Stimulated activated CD4-positive, alpha-beta T cell treated with anti-CD3 and anti-CD28 coated beads, Interleukin-2, amount 100 ng/mL, for 24 hours (primary cell): ENCODE measurements at regions not wholly inside any gene's neighbourhood (a gene's known extent, or its start where the extent isn't known, plus 50 kb on each side); places are given as distances from the start of the nearest gene placed in this dataset.
"Not testable (repeated sequence)": the region's sequence is repeated elsewhere in the genome, so short reads cannot be mapped to it uniquely, and the experiment has no call there.

Source experiments
- DNase-seq, 2 donors: peaks; one replicate each; pipeline ENCODE4 v3.0.0-alpha.2; 2020

DNA sequence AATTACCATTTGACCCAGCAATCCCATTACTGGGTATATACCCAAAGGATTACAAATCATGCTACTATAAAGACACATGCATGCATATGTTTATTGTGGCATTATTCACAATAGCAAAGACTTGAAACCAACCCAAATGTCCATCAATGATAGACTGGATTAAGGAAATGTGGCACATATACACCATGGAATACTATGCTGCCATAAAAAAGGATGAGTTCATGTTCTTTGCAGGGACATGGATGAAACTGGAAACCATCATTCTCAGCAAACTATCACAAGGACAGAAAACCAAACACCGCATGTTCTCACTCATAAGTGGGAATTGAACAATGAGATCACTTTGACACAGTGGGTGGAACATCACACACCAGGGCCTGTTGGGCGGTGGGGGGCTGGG lies 83.9 kb upstream of the MAP3K1 start:
- not testable (repeated sequence) for DNase-seq

DNA sequence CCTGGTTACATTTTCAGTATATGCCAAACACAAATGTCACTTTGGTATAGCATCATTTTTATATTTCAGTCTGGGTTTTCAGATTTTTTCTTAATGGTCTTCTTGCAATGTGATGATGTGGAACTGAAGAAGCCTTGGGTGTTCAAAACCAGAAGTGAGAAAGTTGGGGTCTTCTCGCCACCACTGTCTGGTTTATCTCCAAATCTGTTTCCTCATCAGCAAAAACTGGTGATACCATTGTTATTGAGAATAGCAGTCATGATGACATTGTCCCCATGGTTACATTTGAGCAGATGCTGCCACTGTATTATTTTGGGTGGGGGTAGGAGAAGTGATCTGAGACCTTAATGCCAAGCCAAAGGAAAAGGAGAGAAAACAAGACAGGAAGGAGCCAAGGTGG lies 85.9 kb upstream of the MAP3K1 start:
- no peak for DNase-seq

DNA sequence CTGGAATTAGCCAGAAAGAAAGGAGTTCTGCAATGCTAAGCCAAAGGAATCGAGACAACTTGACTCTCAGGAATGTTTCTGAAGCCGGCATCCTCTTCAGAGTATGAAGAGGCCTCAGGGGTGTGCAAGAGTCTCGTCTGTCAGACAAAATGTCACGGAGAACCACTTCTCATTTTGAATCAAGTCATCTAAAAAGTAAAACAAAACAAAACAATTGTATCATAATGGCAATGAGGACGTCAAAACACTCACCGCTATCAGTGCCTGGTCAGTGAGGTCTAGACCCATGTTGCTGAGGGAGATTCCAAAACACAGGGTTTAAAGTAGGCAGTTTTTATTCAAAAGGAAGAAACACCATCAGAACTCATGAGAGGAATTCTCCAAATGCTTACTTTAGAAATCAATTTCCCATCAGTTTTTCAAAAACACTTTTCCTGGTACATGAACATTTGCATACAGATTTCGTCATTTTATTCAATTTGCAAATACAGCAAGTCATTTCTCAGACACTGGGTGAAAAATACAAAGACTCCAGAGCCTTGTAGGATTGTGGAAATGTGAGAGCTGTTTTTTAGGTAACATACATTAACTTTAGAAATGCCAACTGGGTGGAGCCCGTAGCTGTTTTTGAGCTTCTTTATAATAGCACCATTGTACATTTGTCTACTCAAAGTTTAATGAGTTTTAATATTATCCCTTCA lies 89.5 kb upstream of the MAP3K1 start:
- no peak for DNase-seq

DNA sequence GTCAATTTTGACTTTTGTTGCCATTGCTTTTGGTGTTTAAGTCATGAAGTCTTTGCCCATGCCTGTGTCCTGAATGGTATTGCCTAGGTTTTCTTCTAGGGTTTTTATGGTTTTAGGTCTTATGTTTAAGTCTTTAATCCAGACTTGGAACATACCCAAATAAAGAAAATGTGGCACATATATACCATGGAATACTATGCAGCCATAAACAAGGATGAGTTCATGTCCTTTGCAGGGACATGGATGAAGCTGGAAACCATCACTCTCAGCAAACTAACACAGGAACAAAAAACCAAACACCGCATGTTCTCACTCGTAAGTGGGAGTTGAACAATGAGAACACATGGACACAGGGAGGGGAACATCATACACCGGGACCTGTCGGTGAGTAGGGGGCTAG lies 90.5 kb upstream of the MAP3K1 start:
- DNase-seq = not testable (repeated sequence)

DNA sequence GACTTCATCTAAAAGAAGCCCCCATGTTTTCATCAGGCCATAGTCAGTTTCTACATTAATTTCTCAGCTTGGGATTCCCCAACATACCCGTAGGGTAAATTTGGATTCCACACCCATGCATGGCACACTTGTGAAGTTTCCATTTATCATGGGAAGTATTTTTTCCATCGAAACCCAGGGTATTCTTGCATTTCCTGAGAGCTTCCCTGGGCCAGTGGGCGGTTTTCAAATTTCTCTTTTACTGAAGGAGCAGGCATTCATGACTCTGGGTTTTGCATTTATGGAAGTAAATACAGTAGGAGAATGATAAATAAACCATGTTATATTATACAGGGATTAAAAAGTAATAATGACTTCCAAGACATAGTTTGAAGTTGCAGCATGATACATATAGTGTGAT lies 93.0 kb upstream of the MAP3K1 start:
- no peak for DNase-seq

DNA sequence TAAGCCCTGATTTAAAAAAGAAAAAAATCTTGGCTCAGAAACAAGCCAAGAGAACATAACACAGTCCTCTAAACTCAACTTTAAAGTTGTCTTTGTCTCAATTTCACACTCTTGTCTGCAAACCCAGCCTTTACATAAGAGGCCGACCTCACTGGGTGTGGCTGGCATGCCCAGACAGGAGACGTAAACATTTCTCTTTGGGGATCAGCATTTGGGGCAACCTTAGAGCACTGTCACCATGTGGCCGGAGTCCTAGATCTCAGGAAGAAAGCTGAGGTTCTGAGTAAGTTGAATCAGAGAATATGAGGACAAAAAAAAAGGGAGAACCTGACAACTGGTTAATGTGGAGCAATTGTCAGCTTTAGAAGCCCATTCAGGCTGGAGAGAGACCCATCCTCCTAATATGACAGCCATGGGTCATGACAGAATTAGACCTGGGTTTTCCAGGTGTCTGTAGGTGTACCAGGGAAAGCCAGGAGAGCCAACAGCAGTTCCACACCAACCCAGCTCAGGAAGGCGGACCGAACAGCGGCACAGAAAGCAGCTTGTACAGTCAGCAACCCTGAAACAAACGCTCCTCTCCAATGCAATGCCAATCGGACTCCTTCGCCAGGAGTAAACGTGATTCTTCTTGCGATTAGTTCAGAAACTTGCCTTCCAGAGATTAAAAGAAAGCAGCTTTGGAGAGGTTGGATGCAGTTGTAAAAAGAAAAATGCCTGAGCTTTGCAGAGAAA lies 97.9 kb upstream of the MAP3K1 start:
- no peak for DNase-seq

DNA sequence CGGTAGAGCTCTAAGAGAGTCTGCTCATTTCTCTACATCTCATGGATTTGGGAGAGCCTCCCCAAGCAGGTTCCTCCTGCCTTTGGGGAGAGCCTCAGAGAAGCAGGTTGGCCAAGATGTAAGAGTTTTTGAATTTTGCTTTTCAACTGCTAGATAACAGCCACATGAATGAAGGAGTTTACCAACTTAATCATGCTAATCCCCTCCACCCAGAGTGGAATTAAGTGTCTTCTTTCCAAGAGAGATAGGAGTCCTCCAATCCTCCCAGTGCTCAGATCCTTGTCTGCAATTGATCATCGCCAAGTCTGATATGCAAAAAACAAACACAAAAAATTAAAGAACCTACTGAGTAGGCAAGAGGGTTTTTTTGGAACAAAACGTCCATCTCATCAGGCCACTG lies 99.4 kb upstream of the MAP3K1 start:
- no peak for DNase-seq

DNA sequence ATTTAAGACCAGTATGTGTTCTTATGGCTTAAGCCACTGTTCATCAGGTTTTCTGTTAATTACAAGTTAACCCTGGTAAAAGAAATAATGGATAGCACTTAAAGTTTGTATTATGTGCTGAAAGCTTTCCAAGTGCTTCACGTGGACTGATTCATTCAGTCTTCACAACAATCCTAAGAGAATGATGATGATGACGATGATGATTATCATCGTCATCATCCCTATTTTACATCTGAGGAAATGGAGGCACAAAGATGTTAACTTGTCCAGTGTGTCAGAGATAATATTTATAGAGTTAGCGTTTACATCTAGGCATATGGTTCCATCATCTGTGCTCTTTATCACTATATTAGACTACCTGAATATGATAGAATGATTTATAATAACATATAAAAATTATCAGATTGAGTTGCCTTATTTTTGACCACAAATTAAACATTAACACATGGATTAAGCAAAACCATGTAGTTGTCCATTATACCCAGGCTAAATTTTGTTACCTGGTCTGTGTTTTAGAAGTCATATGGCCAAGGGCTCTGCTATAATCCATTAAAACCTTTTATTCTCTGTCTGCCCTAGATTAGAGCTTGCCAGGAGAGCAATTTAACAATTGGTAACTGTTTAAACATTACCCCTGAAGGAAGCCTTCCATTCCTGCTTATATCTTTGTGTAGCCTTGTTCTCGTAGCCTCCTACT lies 102.3 kb upstream of the MAP3K1 start:
- no peak for DNase-seq

DNA sequence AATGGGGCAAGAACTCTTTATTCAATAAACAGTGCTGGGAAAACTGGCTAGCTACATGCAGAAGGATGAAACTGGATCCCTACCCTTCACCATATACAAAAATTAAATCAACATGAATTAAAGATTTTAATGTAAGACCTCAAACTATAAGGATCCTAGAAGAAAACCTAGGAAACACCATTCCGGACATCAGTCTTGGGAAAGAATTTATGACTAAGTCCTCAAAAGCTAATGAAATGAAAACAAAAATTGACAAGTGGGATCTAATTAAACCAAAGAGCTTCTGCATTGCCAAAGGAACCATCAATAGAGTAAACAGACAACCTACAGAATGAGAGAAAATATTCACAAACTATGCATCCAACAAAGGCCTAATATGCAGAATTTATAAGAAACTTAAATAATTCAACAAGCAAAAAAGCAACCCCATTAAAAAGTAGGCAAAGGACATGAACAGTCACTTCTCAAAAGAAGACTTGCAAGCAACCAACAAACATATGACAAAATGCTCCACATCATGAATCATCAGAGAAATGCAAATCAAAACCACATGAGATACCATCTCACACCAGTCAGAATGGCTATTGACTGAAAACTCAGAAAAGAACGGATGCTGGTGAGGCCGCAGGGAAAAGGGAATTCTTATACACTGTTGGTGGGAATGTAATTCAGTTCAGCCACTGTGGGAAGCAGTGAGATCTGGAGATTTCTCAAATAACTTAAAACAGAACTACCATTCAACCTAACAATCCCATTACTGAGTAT lies 104.3 kb upstream of the MAP3K1 start:
- DNase-seq = no peak

DNA sequence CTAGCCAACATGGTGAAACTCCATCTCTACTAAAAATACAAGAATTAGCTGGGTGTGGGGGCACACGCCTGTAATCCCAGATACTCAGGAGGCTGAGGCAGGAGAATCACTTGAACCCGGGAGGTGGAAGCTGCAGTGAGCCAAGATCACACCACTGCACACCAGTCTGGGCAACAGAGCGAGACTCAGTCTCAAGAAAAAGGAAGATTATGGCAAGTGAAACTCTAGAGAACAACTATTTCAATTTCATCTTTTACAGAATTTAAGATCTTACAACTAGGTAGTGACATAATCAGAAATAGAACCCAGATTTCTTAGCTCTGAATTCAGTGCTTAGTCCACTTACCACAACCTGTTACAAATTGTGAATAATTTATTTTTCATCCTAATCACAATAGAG lies 108.8 kb upstream of the MAP3K1 start:
- DNase-seq = no peak

DNA sequence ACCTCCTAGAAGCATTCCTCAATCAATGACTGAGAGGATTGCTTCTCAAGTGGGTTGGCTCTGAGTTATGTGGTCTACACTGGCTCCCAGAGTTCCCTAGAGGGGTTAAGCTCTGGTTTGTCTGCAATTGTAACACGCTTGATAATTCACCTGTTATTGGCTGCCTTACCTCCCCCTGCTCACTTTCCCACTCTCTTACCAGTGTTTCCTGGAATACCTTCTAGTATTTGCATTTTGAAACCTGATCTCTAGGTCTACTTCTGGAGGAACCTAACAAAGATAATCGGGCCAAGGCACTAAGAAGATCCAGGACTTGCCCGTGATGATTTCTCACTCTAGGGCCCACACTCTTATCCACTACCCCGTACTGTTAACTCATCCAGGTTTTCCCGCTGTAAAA lies 110.1 kb upstream of the MAP3K1 start:
- DNase-seq = no peak

DNA sequence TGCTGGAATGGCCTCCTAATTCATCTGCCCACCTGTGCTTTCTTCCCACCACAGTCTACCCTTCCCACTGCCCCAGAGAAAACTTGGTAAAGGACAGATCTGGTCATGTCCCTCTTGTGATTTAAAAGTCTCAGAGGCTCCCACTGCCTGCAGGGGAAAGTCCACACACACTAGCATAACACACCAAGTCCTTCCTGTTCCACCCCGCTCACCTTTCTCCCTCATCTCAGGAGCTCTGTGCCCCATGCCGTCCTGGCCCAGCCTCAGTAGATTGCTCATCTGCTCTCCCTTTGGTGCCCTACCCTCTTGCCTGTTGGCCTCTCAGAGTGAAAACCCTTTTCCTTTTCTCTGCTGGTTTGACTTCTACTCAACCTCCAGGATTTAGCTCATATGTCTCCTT lies 111.4 kb upstream of the MAP3K1 start:
- DNase-seq = no peak

DNA sequence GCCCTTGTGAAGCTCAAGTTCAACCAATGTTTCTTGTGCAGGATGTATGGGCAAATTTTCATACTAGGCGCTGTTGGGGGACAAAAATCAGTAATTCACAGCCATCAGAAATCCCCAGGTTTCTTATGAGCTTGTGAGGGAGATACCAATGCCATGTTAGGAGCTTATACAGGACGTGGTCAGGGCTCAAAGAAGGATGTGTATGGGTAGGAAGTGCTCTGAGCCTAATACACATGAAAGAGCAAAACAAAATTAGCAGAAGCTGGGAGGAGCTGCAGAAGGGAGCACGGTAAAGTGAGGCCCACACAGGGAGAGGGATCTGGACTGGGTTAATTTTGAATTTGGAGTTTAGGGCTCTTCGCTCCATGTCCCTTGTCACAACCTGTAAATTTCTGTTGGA lies 114.6 kb upstream of the MAP3K1 start:
- DNase-seq = no peak

DNA sequence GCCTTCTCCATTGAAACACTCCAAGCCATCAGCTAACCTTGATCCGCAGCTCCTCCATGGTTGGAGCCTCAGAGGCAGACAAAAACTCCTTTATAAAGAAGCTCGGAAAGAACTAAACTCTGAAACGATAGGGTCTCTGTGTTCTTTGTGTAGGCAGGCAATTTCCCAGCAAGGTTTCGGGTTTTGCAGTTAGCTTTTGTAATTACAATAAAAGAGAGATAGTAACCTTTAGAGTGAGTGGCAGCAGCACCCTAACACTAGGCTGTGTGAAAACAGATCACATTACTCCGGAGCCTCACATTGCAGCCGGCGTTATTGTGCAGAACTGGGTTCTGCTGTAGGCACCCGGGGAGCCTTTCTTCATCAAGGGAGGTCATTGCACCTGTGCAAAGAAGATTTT lies 115.8 kb upstream of the MAP3K1 start:
- DNase-seq = no peak

DNA sequence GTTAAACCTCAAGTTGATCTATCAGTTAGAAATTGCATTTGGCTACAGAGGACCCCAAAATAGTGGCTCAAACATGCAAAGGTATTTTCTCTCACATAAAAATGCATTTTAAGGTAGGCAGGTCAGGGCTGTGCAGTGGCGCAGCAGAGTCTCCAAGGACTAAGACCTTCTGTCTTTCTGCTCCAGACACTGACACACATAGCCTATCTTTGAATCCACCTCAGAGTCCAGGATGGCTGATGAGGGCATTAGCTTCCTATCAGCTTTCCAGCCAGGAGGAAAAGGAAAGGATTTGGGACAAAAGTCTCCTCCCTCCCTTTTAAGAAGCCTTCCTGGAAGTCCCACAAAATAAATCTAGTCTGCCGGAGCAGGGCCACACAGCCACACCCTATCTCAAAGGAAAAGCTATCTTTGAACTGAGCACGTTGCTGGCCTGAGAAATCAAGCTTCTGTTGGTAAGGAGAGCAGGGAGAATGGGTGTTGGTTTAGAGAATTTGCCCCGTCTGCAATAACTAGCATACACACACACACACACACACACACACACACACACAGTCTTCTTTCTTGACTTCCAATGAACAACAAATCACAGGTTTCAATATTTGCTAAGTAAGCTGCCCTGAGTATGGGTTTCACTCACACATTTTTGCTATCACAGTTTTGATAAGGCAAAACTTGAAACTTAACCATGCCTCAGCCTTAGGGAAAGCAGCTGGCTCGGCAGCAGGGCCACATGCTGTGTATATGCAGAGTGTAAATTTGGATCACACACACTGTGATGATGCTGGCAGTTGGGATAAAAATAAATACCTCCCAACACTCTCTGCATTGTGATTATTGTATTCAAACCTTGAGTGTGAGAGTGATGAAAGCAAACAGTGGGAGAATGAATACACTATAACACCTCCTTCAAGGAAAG lies 116.6 kb upstream of the MAP3K1 start:
- peak in 1 of 2 donors; percentile 24 for DNase-seq

DNA sequence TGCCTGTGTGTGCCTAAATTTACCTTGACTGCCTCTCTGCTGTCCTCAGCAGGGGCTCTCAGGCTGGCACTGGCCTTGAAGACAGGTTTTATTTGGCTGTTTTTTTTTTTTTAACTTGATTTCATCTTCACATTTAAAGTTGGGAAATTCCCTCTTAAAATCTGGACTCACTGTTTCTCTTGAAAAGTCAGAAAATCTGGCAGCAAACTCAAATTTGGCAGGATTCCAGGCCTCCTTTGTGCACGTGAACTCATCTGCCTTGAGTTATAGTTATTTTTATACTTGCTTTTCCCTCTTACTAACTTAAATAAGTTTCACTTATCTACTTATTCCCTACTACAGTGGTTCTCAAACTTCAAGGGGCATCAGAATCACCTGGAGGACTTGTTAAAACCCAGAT lies 118.4 kb upstream of the MAP3K1 start:
- no peak for DNase-seq

DNA sequence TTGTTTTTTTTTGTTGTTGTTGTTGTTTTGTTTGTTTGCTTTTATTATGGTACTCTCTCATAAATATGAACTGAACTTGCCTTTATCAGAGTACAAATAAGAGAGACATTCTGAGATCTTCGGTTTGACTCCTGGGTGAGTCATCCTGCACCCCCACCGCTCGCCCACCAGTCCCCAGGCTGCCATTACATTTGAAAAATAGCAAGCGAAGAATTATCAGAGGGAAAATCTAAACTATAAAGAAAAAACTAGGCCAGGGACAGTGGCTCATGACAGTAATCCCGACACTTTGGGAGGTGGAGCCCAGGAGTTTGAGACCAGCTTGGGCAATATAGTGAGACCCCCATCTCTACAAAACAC lies 122.1 kb upstream of the MAP3K1 start:
- DNase-seq = peak; percentile 57 to 68

DNA sequence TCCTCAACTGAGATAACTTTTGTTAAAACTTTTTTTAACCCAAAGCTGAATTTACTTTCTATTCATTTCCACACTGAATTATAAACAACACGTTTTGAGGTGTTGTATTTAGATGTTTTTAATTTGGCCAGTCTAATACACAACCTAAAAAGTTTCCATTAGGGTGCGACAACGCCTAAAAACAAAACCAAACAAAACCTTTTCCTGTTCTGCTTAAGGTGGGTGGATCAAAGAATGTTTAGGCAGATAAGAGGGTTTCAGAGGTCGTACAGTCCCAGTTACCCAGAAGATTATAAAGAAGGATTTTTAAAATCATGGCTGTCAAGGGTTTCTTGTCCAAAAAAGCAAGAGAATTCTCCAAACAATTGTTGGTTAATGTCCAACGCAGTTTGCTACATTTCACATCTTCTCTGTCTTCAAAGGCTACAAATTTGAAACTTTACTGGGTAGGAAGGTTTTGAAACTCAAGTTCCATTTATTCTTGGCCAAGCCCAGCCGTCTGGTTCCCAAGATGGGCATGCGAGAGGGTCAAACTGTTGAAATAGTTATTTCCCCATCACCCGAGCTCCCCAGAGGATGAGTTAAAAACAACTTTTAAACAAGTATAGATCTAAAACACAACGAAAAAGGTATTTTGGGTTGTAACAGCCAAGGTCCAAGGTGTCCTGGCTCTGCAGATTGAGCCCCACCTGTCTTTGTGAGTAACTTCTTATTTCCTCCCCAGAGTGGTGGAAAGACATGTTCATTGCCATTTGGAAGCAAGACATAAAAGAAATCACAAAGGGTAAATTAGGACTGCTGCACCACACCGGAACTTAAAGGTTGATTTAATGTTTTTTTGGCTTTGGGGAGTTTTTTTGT lies 122.8 kb upstream of the MAP3K1 start:
- no peak for DNase-seq

DNA sequence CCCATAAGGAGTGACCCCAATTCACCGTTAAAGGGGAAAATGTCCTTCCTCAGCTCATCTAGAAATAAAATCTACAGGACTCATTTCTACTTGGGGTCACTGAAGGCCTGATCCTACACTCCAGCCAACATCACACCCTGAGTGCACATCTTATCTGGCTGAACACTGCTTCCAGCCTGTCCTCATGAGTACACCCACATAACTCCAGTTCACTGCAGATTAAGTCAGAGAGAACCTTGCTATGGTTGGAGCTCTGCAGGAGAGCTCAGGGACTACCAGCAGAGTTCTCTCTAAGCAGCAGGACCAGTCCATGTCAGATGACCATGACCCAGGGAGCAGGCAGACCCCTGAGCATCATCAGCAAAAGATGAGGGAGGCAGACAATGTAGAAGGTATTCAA lies 126.9 kb upstream of the MAP3K1 start:
- DNase-seq = no peak

DNA sequence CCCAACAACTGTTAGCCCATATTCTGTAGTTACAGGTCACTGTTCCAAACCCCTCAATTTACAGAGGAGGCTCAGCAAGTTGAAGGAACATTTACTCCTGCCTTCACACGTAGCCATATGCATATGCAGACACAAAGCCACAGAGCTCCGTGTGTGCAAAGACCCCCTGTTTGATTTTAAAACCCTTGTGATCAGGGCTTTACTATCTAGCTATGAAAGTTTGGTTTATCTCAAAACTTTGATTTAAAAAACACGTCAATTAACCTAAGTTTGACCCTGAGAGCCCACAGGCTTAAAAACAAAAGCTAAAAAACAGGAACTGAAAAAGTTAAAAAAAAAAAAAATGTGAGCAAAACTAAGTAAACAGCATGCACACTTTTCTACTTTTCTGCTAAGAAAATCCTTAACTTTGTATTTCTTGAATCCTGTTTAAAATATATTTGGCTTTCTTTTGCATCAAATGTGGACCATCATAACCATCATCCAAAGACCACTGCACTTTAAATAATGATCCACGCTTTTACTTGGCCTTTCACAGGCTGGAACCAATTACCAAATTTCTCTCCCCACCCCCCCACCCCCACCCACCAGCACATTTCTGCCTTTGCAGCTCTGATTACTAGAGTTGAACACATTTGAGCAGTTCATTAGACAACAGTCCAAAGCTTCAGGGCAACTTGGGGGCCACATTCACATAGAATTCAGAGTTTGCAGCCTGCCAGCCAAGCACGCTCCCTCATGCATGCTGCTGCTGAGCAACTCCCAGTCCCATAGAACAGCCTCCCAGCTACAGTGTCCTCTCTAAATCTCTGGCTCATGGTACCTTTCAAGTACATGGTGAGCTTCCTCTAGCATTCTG lies 128.8 kb upstream of the MAP3K1 start:
- DNase-seq = no peak
